Uterus (tissue), 3 donors: ENCODE measurements at regions not wholly inside any gene's neighbourhood (a gene's known extent, or its start where the extent isn't known, plus 50 kb on each side); places are given as distances from the start of the nearest gene placed in this dataset.

ENCODE experiments used
- DNase-seq, 2 donors: peaks; one replicate each; pipeline ENCODE4 v3.0.0-alpha.2; 2019 to 2020
- H3K27ac ChIP-seq, 2 donors: fragments of 200-600 bp; sonication (generic); 1 replicate in 1 of 2; 2 replicates in 1 of 2; pipeline ENCODE4 v1.5.1; 2016 to 2018
- H3K27me3 ChIP-seq, 2 donors: fragments of 200-600 bp; sonication (generic); one replicate each; pipeline ENCODE4 v1.5.1; 2018 to 2019; ENCODE audit warnings: control low read depth in 1 of 2
- H3K36me3 ChIP-seq, 2 donors: fragments of 200-600 bp; sonication (generic); one replicate each; pipeline ENCODE4 v1.5.1; 2019; ENCODE audit warnings: control low read depth in 1 of 2
- H3K4me1 ChIP-seq, 2 donors: fragments of 200-600 bp; sonication (generic); one replicate each; pipeline ENCODE4 v1.5.1; 2018 to 2019; ENCODE audit warnings: control low read depth in 1 of 2
- H3K4me3 ChIP-seq, 2 donors: fragments of 200-600 bp; sonication (generic); 1 replicate in 1 of 2; 2 replicates in 1 of 2; pipeline ENCODE4 v1.5.1; 2018 to 2019; ENCODE audit warnings: mild to moderate bottlenecking in 1 of 2
- H3K9me3 ChIP-seq, 2 donors: fragments of 200-600 bp; sonication (generic); one replicate each; pipeline ENCODE4 v1.5.1; 2019; ENCODE audit warnings: control low read depth in 1 of 2
- CTCF ChIP-seq, 4 experiments: fragments of 200-600 bp in 2 of 4; fragments of 450-650 bp in 2 of 4; sonication (generic) in 2 of 4; IDR thresholded peaks; one replicate each; pipeline ENCODE4 v1.5.1; 2016 to 2019; ENCODE audit warnings: antibody characterized with exemption in 4 of 4, mild to moderate bottlenecking in 2 of 4, moderate library complexity in 1 of 4
- POLR2A ChIP-seq, 2 donors: fragments of 450-650 bp; IDR thresholded peaks; one replicate each; pipeline ENCODE4 v1.6.1; 2016; ENCODE audit warnings: antibody characterized with exemption in 2 of 2, mild to moderate bottlenecking in 1 of 2, moderate library complexity in 1 of 2
- intact Hi-C: fragments of 100-400 bp; cut with DNase I; formaldehyde crosslinking; loops from one replicate; pipeline ENCODE4 v1.15.1; 2023; ENCODE audit warnings: low total_unique reads
- donor health status: DM: yes; HTN: yes; CAD: no.

DNA sequence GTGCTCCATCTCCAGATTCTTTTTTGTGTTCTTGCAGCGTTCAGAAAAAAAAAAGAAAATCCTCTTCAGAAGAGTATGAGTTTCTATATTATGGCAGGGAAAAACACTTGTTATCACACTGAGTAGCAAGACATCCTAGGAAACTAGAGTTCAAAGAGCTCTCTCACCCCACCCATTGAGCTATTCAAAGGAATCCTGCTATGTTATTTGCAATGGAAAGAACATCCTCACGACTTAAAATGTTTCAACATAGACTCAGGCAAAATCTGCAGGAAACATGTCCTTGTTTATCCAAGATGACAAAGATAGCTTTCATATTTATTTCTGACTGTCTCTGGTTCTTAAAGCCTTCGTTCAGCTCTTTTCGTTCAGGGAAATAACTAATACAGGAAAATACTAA lies 331.6 kb upstream of the ANO5 start:
- H3K9me3 ChIP-seq: no peaks in the 10 kb centered on the region
- no peak for TF ChIP-seq POLR2A (IDR thresholded peaks at IDR 0.05)
- TF ChIP-seq CTCF (IDR thresholded peaks at IDR 0.05): no peak
- no peak for DNase-seq
- no peak overlapping the region for H3K27ac ChIP-seq
- H3K4me1 ChIP-seq: no peaks in the 10 kb centered on the region
- H3K36me3 ChIP-seq: no peaks in the 10 kb centered on the region
- intact Hi-C loops: no loop called here
- H3K4me3 ChIP-seq: no peak overlapping the region
- no peaks in the 10 kb centered on the region for H3K27me3 ChIP-seq

DNA sequence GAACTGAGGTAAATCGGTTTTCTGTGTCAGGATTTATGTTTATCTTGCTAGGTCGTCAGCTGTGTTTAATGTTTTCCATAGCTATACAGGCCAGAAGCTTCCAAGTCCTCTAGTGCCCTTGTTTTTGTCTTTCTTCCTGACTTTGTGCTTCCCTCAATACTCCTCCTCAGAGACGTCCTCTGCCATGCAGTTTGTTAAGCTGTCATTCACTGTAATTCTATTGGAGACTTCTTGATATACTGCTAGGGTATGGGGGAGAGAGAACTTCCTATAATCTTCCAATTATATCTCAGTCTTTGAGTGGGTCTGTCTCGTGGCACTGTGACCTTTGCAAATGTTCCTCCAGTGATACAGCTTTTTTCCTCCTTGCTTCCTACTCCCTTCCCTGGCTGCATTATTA lies 327.3 kb upstream of the ANO5 start:
- TF ChIP-seq CTCF (IDR thresholded peaks at IDR 0.05): no peak
- TF ChIP-seq POLR2A (IDR thresholded peaks at IDR 0.05): no peak
- H3K27ac ChIP-seq: no peak overlapping the region
- no peaks in the 10 kb centered on the region for H3K36me3 ChIP-seq
- H3K27me3 ChIP-seq: no peaks in the 10 kb centered on the region
- no peaks in the 10 kb centered on the region for H3K9me3 ChIP-seq
- no peak overlapping the region for H3K4me3 ChIP-seq
- DNase-seq: no peak
- intact Hi-C loops: no loop called here
- H3K4me1 ChIP-seq: no peaks in the 10 kb centered on the region

DNA sequence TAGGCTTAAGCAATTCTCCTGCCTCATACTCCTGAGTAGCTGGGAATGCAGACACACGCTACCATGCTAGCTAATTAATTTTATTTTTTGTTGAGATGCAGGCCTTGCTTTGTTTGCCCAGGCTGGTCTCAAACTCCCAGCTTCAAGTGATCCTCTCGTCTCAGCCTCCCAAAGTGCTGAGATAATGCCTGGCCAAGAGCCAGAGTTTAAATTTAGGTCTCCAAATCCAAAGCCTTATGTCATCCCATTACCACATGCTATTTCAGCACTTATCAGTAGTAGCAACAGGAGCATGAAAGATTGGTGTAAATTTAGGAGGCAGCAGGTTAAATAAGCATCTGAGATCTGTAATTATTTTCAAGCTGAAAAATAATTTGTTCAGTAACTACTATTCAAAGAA lies 326.1 kb upstream of the ANO5 start:
- H3K4me1 ChIP-seq: no peaks in the 10 kb centered on the region
- H3K4me3 ChIP-seq: no peak overlapping the region
- no peaks in the 10 kb centered on the region for H3K36me3 ChIP-seq
- no peak overlapping the region for H3K27ac ChIP-seq
- TF ChIP-seq POLR2A (IDR thresholded peaks at IDR 0.05): no peak
- no peaks in the 10 kb centered on the region for H3K9me3 ChIP-seq
- no peak for DNase-seq
- intact Hi-C loops: no loop called here
- H3K27me3 ChIP-seq: no peaks in the 10 kb centered on the region

GRCh38 chr11:21877151-21877550 lies 315.7 kb upstream of the ANO5 start:
- TF ChIP-seq POLR2A (IDR thresholded peaks at IDR 0.05) (no peak), CTCF (IDR thresholded peaks at IDR 0.05) (no peak)
- DNase-seq: no peak
- Histone ChIP-seq H3K36me3 (no peaks in the 10 kb centered on the region), H3K9me3 (no peaks in the 10 kb centered on the region), H3K27ac (no peak overlapping the region), H3K4me1 (no peaks in the 10 kb centered on the region), H3K4me3 (no peak overlapping the region), H3K27me3 (no peaks in the 10 kb centered on the region)
- intact Hi-C loops: no loop called here

- no peak overlapping the region for H3K4me3 ChIP-seq
- no peak overlapping the region for H3K27ac ChIP-seq
- no peaks in the 10 kb centered on the region for H3K9me3 ChIP-seq
- TF ChIP-seq CTCF (IDR thresholded peaks at IDR 0.05) (no peak), POLR2A (IDR thresholded peaks at IDR 0.05) (no peak)
- DNase-seq: no peak
- H3K36me3 ChIP-seq: no peaks in the 10 kb centered on the region
- H3K27me3 ChIP-seq: no peaks in the 10 kb centered on the region
- intact Hi-C loops: no loop called here
- H3K4me1 ChIP-seq: no peaks in the 10 kb centered on the region
Measured at GRCh38 chr11:21883354-21883753, 309.5 kb upstream of the ANO5 start.

DNA sequence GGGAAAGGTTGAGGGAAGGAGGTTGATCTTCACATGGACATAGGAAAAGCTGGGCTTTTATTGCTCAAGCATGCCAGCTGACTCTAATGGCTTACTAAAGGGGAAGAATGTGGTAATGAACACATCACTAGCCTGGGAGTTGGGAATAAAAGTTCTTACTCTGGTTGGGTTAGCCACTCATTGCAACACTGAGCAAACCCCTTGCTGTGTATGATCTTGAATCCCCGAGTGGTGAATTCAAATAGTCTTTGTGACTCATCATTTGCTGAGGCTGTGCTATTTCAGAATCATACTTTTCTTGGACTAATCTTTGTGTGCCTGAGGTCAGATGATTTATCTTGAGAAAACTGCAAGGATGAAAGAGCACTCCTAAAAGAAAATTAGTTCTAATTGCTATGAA lies 304.1 kb upstream of the ANO5 start:
- intact Hi-C loops: no loop called here
- no peaks in the 10 kb centered on the region for H3K4me1 ChIP-seq
- no peak overlapping the region for H3K27ac ChIP-seq
- no peaks in the 10 kb centered on the region for H3K9me3 ChIP-seq
- no peaks in the 10 kb centered on the region for H3K27me3 ChIP-seq
- H3K36me3 ChIP-seq: no peaks in the 10 kb centered on the region
- no peak for DNase-seq
- TF ChIP-seq POLR2A (IDR thresholded peaks at IDR 0.05) (no peak), CTCF (IDR thresholded peaks at IDR 0.05) (no peak)
- no peak overlapping the region for H3K4me3 ChIP-seq
